K562 (cell line): ENCODE measurements at regions not wholly inside any gene's neighbourhood (a gene's known extent, or its start where the extent isn't known, plus 50 kb on each side); places are given as distances from the start of the nearest gene placed in this dataset.

Experiments
- ATAC-seq: fragments of 200-7000 bp; cut with Tn5 transposase; 3 replicates; pipeline ENCODE4 v1.9.1; 2020; ENCODE audit warnings: moderate library complexity
- BruUV-seq: library from RNA; stranded (reverse); fragments of 400-500 nt; replicated peaks from 2 replicates; lab custom pipeline; 2021; lab: Mats Ljungman, UMichigan
- CTCF ChIA-PET: fragments of 300-600 bp; formaldehyde crosslinking; extraction: SDS; loops from one replicate; lab custom pipeline; 2021; ENCODE audit warnings: low intra/inter-chr PET ratio; lab: Yijun Ruan, JAX
- POLR2A ChIA-PET: fragments of 300-600, 350-650 bp; sonication (Branson Sonifier 250); formaldehyde crosslinking; extraction: SDS; loops from one replicate; lab custom pipeline; 2021; ENCODE audit warnings: antibody characterized with exemption, inconsistent platforms; lab: Yijun Ruan, JAX
- DNase-seq, 4 experiments: peaks; one replicate each; pipeline versions ENCODE4 v3.0.0 to v3.0.0-alpha.2; 2011 to 2018; ENCODE audit warnings: low spot score in 3 of 4, mixed read lengths in 3 of 4; ENCODE audit errors: extremely low read depth in 1 of 4
- FAIRE-seq: peaks from 2 replicates; lab custom pipeline; 2011; peaks lifted over from hg19 to GRCh38; lab: Jason Lieb, UNC
- H2AFZ ChIP-seq: 2 replicates; pipeline ENCODE4 v1.6.0; 2011; ENCODE audit warnings: low read depth, low read length, control low read depth, inconsistent platforms
- H3K27ac ChIP-seq: fragments of 200-600 bp; 3 replicates; pipeline ENCODE4 v1.8.0; 2011; ENCODE audit warnings: low read depth, mild to moderate bottlenecking, control low read depth, inconsistent platforms, low read length, moderate library complexity, mixed read lengths; ENCODE audit errors: extremely low read depth
- H3K27me3 ChIP-seq, 2 experiments: fragments of 300-600 bp in 1 of 2; 2 replicates in 1 of 2; 3 replicates in 1 of 2; pipeline versions ENCODE4 v1.6.0 to v1.8.0; 2011; ENCODE audit warnings: inconsistent platforms in 2 of 2, low read length in 2 of 2, mild to moderate bottlenecking in 1 of 2, mixed read lengths in 1 of 2, moderate library complexity in 1 of 2; ENCODE audit not compliant: control insufficient read depth in 2 of 2, insufficient read depth in 2 of 2
- H3K36me3 ChIP-seq: fragments of 300-600 bp; 3 replicates; pipeline ENCODE4 v1.8.0; 2011; ENCODE audit warnings: mild to moderate bottlenecking, low read length, inconsistent platforms; ENCODE audit not compliant: control insufficient read depth, insufficient read depth
- H3K4me1 ChIP-seq, 2 experiments: fragments of 200-600 bp in 1 of 2; replicated peaks in 1 of 2; 2 replicates in 1 of 2; 3 replicates in 1 of 2; pipeline versions ENCODE4 v1.5.1 to v1.8.0; 2011; ENCODE audit warnings: inconsistent platforms in 2 of 2, low read length in 2 of 2, mild to moderate bottlenecking in 1 of 2, mixed read lengths in 1 of 2, moderate library complexity in 1 of 2; ENCODE audit not compliant: control insufficient read depth in 2 of 2, insufficient read depth in 2 of 2
- H3K4me2 ChIP-seq: 2 replicates; pipeline ENCODE4 v1.6.1; 2011; ENCODE audit warnings: low read length, control low read depth, inconsistent platforms, mixed read lengths; ENCODE audit not compliant: insufficient read depth
- H3K4me3 ChIP-seq: fragments of 200-600 bp; sonication (generic), shearing (Covaris generic); 2 replicates; pipeline ENCODE4 v1.5.1; 2016; ENCODE audit warnings: control low read depth, inconsistent platforms
- H3K79me2 ChIP-seq: fragments of 200-600 bp; 3 replicates; pipeline ENCODE4 v1.8.0; 2011; ENCODE audit warnings: low read length, inconsistent platforms; ENCODE audit not compliant: control insufficient read depth, insufficient read depth
- H3K9ac ChIP-seq, 2 experiments: 2 replicates each; pipeline versions ENCODE4 v1.6.0 to v1.6.1; 2011; ENCODE audit warnings: low read depth in 2 of 2, low read length in 2 of 2, control low read depth in 1 of 2, inconsistent platforms in 1 of 2, mild to moderate bottlenecking in 1 of 2, mixed read lengths in 1 of 2; ENCODE audit not compliant: insufficient read depth in 1 of 2
- H3K9me1 ChIP-seq: one replicate; pipeline ENCODE4 v1.6.0; 2011; ENCODE audit warnings: inconsistent platforms, mild to moderate bottlenecking, low read length, moderate library complexity; ENCODE audit not compliant: control insufficient read depth, insufficient read depth
- H3K9me3 ChIP-seq: replicated peaks from 2 replicates; pipeline ENCODE4 v1.5.1; 2011; ENCODE audit warnings: low read depth, low read length, inconsistent platforms; ENCODE audit not compliant: control insufficient read depth, insufficient read depth
- H4K20me1 ChIP-seq: replicated peaks from 2 replicates; pipeline ENCODE4 v1.6.1; 2011; ENCODE audit warnings: low read length, inconsistent platforms, mixed read lengths; ENCODE audit not compliant: control insufficient read depth, insufficient read depth
- RB1 ChIP-seq: fragments of 450-650 bp; IDR thresholded peaks from 2 replicates; pipeline ENCODE4 v1.6.1; 2017; ENCODE audit warnings: low read depth, mild to moderate bottlenecking
- WGBS: fragments of 100-300 bp; shearing (Covaris generic); methylation state at CpG from one replicate; pipeline ENCODE4 v1.1.6; 2016; ENCODE audit warnings: low coverage, mixed read lengths; ENCODE audit not compliant: insufficient coverage; ENCODE audit errors: missing lambda C conversion rate; 5-methylcytosine and 5-hydroxymethylcytosine counted together
- in situ Hi-C: fragments of 300-500 bp; cut with MboI; formaldehyde crosslinking; loops from 4 replicates; pipeline ENCODE4 v1.15.0; 2018; ENCODE audit warnings: inconsistent platforms, mixed read lengths
- intact Hi-C: fragments of 100-400 bp; cut with micrococcal nuclease; formaldehyde crosslinking; loops from 2 replicates; pipeline ENCODE4 v1.14.2; 2022
- TF ChIP-seq, protein P1 (sequence below), 2 experiments: IDR thresholded peaks; 2 replicates each; pipeline ENCODE4 v1.6.1; 2012; ENCODE audit warnings: improper control_type of control experiment in 2 of 2, low read depth in 2 of 2, low read length in 2 of 2, borderline replicate concordance in 1 of 2
- TF ChIP-seq, protein P2 (sequence below): sonication (generic); formaldehyde crosslinking; IDR thresholded peaks from 2 replicates; pipeline ENCODE4 v1.8.1; 2023; ENCODE audit warnings: mild to moderate bottlenecking, missing genetic modification reagents

DNA sequence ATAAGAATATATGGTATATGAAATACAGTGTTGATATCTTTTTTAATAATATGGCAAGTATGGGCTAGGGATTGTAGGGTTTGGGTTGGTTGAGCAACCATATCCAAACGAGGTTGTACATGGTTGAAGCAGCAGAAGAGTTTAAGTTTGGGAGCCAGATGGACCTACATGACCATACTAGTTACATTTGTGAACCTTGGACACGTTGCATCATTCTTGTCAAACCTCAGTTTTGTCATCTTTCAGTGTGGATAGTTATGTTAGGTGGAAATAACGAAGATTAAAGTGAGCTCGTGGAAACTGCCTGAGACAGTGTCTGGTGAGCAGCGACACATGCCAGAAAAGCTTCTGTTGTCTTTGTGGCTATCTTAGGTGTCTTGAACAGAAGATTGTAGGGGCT lies 307.1 kb upstream of the KIRREL3 start:
- Histone ChIP-seq H3K27me3 (no peaks in the 10 kb centered on the region), H4K20me1 (no peaks in the 10 kb centered on the region), H3K4me1 (no peaks in the 10 kb centered on the region), H3K4me2 (no peak overlapping the region), H3K27ac (no peak overlapping the region), H3K9ac (no peak overlapping the region), H3K4me3 (no peak overlapping the region), H3K9me3 (0 out of 2 replicates have a peak, but pooled peaks cover 3% of the 10 kb centered on the region), H2AFZ (no peak overlapping the region), H3K36me3 (no peaks in the 10 kb centered on the region), H3K79me2 (no peaks in the 10 kb centered on the region), H3K9me1 (no peaks in the 10 kb centered on the region)
- CTCF ChIA-PET, result no interaction called here
- POLR2A ChIA-PET, result interaction anchor here (0.5 kb wide), 1 partner anchor 719 kb away, joined by 3 read pairs; no protein-coding TSS in a partner anchor
- no peak for FAIRE-seq
- no peak for DNase-seq
- no peak for ATAC-seq
- in situ Hi-C loops (no loop called here), intact Hi-C loops (no loop called here)
- WGBS, result 3% methylated on average over 5 of the region's 5 CpGs
- BruUV-seq, result no TSS peak
- no peak for TF ChIP-seq RB1
- TF ChIP-seq, protein P1, sequence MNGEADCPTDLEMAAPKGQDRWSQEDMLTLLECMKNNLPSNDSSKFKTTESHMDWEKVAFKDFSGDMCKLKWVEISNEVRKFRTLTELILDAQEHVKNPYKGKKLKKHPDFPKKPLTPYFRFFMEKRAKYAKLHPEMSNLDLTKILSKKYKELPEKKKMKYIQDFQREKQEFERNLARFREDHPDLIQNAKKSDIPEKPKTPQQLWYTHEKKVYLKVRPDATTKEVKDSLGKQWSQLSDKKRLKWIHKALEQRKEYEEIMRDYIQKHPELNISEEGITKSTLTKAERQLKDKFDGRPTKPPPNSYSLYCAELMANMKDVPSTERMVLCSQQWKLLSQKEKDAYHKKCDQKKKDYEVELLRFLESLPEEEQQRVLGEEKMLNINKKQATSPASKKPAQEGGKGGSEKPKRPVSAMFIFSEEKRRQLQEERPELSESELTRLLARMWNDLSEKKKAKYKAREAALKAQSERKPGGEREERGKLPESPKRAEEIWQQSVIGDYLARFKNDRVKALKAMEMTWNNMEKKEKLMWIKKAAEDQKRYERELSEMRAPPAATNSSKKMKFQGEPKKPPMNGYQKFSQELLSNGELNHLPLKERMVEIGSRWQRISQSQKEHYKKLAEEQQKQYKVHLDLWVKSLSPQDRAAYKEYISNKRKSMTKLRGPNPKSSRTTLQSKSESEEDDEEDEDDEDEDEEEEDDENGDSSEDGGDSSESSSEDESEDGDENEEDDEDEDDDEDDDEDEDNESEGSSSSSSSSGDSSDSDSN (IDR thresholded peaks at IDR 0.05; ENCODE audit: borderline replicate concordance in 1 of 2, low read depth in 2 of 2, low read length in 2 of 2), result no peak
- TF ChIP-seq, protein P2, sequence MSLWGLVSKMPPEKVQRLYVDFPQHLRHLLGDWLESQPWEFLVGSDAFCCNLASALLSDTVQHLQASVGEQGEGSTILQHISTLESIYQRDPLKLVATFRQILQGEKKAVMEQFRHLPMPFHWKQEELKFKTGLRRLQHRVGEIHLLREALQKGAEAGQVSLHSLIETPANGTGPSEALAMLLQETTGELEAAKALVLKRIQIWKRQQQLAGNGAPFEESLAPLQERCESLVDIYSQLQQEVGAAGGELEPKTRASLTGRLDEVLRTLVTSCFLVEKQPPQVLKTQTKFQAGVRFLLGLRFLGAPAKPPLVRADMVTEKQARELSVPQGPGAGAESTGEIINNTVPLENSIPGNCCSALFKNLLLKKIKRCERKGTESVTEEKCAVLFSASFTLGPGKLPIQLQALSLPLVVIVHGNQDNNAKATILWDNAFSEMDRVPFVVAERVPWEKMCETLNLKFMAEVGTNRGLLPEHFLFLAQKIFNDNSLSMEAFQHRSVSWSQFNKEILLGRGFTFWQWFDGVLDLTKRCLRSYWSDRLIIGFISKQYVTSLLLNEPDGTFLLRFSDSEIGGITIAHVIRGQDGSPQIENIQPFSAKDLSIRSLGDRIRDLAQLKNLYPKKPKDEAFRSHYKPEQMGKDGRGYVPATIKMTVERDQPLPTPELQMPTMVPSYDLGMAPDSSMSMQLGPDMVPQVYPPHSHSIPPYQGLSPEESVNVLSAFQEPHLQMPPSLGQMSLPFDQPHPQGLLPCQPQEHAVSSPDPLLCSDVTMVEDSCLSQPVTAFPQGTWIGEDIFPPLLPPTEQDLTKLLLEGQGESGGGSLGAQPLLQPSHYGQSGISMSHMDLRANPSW (CRISPR knock-in tag), result no peak
